GM13976 (cell line): ENCODE measurements at regions not wholly inside any gene's neighbourhood (a gene's known extent, or its start where the extent isn't known, plus 50 kb on each side); places are given as distances from the start of the nearest gene placed in this dataset.

ENCODE experiments used
- DNase-seq: peaks from one replicate; pipeline ENCODE4 v3.0.0; 2012; ENCODE audit warnings: low spot score
- in situ Hi-C: fragments of 300-500 bp; cut with MboI; formaldehyde crosslinking; loops from one replicate; pipeline ENCODE4 v1.12.0; 2022; ENCODE audit warnings: low sequenced_read_pairs, mixed read lengths, inconsistent platforms; ENCODE audit not compliant: unreplicated experiment
- TF ChIP-seq, protein P1 (sequence below): IDR thresholded peaks from 2 replicates; pipeline ENCODE4 v1.5.1; 2012; ENCODE audit warnings: borderline replicate concordance, mild to moderate bottlenecking; ENCODE audit not compliant: insufficient read depth; ENCODE audit errors: extremely low read depth, missing control alignments, control extremely low read depth

GRCh38 chr4:36734334-36734733 is 452.9 kb downstream of the DTHD1 start:
- in situ Hi-C loops: no loop called here
- DNase-seq: no peak
- TF ChIP-seq, protein P1, sequence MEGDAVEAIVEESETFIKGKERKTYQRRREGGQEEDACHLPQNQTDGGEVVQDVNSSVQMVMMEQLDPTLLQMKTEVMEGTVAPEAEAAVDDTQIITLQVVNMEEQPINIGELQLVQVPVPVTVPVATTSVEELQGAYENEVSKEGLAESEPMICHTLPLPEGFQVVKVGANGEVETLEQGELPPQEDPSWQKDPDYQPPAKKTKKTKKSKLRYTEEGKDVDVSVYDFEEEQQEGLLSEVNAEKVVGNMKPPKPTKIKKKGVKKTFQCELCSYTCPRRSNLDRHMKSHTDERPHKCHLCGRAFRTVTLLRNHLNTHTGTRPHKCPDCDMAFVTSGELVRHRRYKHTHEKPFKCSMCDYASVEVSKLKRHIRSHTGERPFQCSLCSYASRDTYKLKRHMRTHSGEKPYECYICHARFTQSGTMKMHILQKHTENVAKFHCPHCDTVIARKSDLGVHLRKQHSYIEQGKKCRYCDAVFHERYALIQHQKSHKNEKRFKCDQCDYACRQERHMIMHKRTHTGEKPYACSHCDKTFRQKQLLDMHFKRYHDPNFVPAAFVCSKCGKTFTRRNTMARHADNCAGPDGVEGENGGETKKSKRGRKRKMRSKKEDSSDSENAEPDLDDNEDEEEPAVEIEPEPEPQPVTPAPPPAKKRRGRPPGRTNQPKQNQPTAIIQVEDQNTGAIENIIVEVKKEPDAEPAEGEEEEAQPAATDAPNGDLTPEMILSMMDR: no peak

- in situ Hi-C loops: no loop called here
- DNase-seq: no peak
- TF ChIP-seq, protein P1: no peak
Observed at GRCh38 chr4:36737691-36738090, 456.3 kb downstream of the DTHD1 start.

DNA sequence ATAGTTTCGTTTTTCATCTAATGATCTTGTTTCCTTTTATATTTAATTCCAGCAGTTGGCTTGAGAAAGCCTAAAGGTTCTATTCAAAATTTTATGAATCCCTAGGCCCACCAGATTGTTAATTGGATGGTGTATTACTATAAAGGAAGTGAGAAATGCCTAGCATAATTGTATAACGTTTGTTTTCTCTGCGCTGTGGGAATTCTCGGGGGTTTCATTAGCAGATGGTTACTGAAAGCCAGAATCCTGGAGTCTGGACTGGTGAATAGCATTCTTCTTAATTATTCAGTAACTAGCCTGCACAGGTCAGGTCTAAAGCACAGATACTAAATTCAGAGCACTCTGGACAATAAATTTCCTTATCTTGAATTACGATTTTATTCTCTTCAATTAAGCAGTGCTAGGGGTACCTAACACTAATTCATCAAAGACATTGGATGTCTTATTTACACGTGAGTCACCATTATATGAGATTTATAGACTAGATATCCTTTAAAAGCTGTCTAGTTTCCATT is 459.4 kb downstream of the DTHD1 start:
- in situ Hi-C loops: no loop called here
- TF ChIP-seq, protein P1: no peak
- no peak for DNase-seq

GRCh38 chr4:36747277-36748129 is 466.1 kb downstream of the DTHD1 start:
- no peak for DNase-seq
- TF ChIP-seq, protein P1: no peak
- in situ Hi-C loops: no loop called here

- in situ Hi-C loops: no loop called here
- TF ChIP-seq, protein P1: no peak
- DNase-seq: no peak
Observed at GRCh38 chr4:36753048-36753447, 471.6 kb downstream of the DTHD1 start.

- TF ChIP-seq, protein P1: no peak
- in situ Hi-C loops: no loop called here
- no peak for DNase-seq
Observed at GRCh38 chr4:36757580-36758311, 476.3 kb downstream of the DTHD1 start.
